22Rv1 (cell line): ENCODE measurements at regions not wholly inside any gene's neighbourhood (a gene's known extent, or its start where the extent isn't known, plus 50 kb on each side); places are given as distances from the start of the nearest gene placed in this dataset.

ENCODE experiments used
- H3K27ac ChIP-seq: fragments of 450-650 bp; 2 replicates; pipeline ENCODE4 v1.5.1; 2017
- ZFX ChIP-seq: fragments of 450-650 bp; IDR thresholded peaks from 2 replicates; pipeline ENCODE4 v1.6.1; 2017; ENCODE audit warnings: antibody characterized with exemption, borderline replicate concordance
- TF ChIP-seq, protein P1 (sequence below): fragments of 450-650 bp; IDR thresholded peaks from 2 replicates; pipeline ENCODE4 v1.5.1; 2017; ENCODE audit warnings: mild to moderate bottlenecking

DNA sequence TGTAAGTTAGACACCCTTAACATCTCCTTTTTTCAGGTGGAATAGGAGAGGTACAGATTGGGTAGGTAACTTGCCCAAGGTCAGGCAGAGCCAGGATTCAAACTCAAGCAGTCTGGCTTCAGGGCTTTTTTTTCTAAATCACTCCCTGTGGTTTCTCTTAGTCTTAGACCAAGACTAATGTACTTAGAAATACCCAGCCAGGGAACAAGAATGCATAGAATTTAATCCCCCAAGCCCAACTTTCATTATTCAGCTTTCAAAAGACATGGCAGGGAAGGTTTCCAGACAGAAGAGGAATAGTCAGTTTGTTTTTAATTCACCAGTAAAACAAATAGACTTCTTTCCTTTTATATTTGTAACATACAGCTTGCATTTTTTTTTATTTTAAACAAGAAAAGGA, 305.2 kb upstream of the RBFOX1 start:
- TF ChIP-seq ZFX = no peak
- TF ChIP-seq, protein P1, sequence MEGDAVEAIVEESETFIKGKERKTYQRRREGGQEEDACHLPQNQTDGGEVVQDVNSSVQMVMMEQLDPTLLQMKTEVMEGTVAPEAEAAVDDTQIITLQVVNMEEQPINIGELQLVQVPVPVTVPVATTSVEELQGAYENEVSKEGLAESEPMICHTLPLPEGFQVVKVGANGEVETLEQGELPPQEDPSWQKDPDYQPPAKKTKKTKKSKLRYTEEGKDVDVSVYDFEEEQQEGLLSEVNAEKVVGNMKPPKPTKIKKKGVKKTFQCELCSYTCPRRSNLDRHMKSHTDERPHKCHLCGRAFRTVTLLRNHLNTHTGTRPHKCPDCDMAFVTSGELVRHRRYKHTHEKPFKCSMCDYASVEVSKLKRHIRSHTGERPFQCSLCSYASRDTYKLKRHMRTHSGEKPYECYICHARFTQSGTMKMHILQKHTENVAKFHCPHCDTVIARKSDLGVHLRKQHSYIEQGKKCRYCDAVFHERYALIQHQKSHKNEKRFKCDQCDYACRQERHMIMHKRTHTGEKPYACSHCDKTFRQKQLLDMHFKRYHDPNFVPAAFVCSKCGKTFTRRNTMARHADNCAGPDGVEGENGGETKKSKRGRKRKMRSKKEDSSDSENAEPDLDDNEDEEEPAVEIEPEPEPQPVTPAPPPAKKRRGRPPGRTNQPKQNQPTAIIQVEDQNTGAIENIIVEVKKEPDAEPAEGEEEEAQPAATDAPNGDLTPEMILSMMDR = no peak
- no peak overlapping the region for H3K27ac ChIP-seq

DNA sequence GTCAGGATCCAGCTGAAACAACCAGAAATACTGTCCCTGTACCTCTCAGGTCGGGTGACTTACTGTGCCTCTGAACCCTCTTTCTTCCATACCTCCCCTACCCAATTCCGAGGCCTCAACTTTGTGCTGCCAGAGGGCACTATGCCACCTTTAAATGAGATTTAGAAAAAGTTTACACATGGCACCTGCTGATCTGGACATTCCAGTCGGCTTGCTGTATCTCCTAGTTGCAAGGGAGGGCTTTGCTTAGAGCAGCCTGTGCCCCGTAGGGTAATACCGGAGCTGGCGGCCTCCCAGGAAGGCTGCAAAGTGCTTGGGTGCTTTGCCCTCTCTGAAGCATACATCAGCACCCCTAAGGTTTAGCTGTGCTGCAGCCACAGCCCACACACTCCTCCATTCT, 306.0 kb upstream of the RBFOX1 start:
- H3K27ac ChIP-seq = no peak overlapping the region
- TF ChIP-seq, protein P1 = no peak
- TF ChIP-seq ZFX = no peak

DNA sequence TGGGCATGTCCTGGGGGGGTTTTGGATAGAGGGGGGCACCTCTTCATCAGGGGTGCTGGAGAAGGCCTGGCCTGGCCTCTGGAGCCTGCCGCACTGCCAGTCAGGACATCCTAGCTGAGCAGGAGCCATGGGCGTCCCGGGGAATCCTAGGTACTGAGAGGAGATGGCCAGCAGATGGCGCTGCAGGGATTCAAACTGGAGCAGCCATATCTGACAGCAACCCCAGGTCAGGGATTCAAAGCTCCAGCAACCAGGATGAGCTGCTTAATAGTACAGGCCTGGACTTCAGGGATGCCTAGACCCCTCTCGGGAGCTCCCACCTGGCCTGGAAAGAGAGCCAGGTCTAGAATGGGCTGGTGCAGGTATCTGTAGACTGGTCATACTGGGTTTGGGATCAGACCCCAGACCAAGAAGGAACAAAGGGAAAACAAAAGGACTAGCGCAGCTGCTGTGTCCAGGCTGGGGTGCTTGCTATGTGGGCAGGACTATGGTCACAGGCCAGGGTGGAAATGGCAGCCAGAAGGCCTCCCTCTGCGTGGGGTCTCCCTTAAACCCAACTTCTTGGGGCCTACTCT, 306.9 kb upstream of the RBFOX1 start:
- no peak for TF ChIP-seq ZFX
- TF ChIP-seq, protein P1 = peak; percentile 84
- H3K27ac ChIP-seq = no peak overlapping the region

DNA sequence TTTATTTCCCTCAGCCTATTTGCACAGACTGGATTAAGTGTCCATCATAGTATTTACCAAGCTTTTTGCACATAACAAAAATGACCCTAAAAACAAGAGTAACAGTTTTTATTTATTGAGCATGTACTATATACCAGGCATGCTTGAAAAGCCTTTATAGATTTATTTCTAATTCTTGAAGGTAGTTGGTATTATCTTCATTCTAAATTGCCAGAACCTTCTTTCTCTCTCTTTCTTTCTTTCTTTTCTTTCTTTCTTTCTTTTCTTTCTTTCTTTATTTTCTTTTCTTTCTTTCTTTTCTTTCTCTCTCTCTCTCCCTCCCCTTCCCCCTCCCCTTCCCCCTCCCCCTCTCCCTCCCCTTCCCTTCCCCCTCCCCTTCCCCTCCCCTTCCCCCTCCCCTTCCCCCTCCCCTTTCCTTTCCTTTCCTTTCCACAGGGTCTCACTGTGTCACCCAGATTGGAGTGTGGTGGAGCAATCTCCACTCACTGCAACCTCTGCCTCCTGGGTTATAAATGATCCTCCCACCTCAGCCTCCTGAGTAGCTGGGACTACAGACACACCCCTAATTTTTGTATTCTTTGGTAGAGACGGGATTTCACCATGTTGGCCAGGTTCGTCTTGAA, 310.9 kb upstream of the RBFOX1 start:
- H3K27ac ChIP-seq = no peak overlapping the region
- no peak for TF ChIP-seq ZFX

DNA sequence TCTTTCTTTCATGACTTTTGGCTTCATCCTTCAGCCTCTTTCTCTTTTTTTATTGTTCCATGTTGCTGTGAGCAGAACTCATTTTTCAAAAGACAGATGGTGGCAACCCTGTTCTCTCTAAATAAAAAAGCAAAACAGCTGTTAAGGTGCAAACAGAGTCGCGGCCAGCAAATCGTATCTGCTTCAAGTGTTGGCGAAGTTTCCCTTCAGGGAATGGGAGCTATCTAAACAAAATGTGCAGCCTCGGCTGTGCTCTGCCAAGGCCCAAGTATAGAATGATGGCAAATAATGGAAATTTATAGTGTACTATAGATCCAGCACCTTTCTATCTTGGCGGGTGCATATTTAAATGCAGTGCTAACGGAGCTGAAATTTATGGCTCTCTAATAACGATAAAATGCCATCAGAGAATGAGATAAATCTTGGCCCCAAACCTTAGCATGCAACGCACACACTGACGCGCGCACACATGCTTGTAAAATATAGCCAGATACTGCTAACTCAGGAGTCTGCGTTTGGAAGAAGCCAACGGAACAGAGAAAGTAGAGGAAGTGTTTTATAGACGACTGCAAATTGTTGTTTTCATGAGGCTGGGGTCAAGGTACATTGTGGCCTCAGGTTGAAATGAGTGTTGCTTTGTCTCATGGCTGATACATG, 315.5 kb upstream of the RBFOX1 start:
- no peak for TF ChIP-seq ZFX
- TF ChIP-seq, protein P1 = no peak
- no peak overlapping the region for H3K27ac ChIP-seq

DNA sequence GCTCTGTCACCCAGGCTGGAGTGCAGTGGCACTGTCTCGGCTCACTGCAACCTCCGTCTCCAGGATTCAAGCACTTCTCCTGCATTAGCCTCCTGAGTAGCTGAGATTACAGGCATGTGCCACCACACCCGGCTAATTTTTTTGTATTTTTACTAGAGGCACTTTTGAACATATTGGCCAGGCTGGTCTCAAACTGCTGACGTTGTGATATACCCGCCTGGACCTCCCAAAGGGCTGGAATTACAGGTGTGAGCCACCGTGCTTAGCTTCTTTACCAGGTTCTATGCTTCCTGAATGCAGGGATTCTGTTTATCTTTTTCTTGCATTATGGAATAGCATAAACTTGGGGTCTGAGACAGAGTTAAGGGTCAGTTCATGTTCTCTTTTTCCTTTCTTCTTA, 317.9 kb upstream of the RBFOX1 start:
- TF ChIP-seq ZFX = no peak
- TF ChIP-seq, protein P1 = no peak
- H3K27ac ChIP-seq = no peak overlapping the region

DNA sequence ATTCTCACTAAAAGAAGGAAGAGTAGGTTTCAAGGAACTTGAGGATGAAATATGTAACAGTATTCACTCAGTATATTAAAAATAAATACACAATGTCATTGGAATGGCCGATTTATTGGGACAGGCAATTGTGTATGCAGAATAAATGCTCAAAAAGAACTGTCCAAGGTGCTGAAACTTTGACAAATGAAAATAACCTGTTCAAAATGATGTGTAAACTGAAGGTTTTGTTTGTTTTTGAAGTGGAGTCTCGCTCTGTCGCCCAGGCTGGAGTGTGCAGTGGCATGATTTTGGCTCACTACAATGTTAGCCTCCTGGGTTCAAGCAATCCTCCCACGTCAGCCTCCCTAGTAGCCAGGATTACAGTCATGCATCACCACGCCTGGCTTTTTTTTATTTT, 318.7 kb upstream of the RBFOX1 start:
- no peak for TF ChIP-seq ZFX
- TF ChIP-seq, protein P1 = no peak
- H3K27ac ChIP-seq = no peak overlapping the region

DNA sequence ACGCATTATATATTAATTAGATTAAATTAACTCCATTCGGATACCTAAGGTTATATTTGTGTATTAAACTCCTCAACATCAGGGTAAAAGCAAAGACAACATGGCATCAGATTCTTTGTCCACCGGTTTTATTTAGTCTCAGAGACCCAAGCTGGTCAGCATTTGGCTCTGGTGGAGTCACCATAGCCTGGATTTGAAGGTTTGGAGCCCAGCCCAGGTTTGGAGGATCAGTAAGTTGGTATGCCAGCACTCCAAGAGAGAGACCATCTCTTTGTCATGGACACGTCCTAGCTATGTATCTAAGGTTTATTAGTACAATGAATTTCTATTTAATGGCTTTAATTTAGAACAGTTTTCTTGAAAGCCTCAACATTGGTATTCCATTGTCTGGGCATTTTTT, 328.4 kb upstream of the RBFOX1 start:
- no peak overlapping the region for H3K27ac ChIP-seq
- TF ChIP-seq ZFX = no peak
- TF ChIP-seq, protein P1 = no peak
